HepG2 (cell line): ENCODE measurements at regions not wholly inside any gene's neighbourhood (a gene's known extent, or its start where the extent isn't known, plus 50 kb on each side); places are given as distances from the start of the nearest gene placed in this dataset.

ENCODE experiments used
- ATF2 ChIP-seq: sonication (generic); formaldehyde crosslinking; IDR thresholded peaks from 2 replicates; pipeline ENCODE4 v1.4.0; 2020; ENCODE audit warnings: missing genetic modification reagents
- BCL6 ChIP-seq: IDR thresholded peaks from 2 replicates; pipeline ENCODE4 v1.6.1; 2016; ENCODE audit warnings: missing genetic modification reagents, missing compliant biosample characterization
- CCDC6 ChIP-seq: sonication (generic); formaldehyde crosslinking; IDR thresholded peaks from 2 replicates; pipeline ENCODE4 v1.8.1; 2022; ENCODE audit warnings: mild to moderate bottlenecking, missing genetic modification reagents, moderate library complexity
- ELF1 ChIP-seq: sonication (generic); formaldehyde crosslinking; IDR thresholded peaks from 2 replicates; pipeline ENCODE4 v1.4.0; 2020; ENCODE audit warnings: missing genetic modification reagents
- GLI4 ChIP-seq: sonication (generic); formaldehyde crosslinking; IDR thresholded peaks from 2 replicates; pipeline ENCODE4 v1.5.1; 2020; ENCODE audit warnings: missing genetic modification reagents, mild to moderate bottlenecking, moderate library complexity, borderline replicate concordance
- HNF4G ChIP-seq, 2 experiments: sonication (generic) in 1 of 2; formaldehyde crosslinking in 1 of 2; IDR thresholded peaks; 2 replicates each; pipeline versions ENCODE4 v1.4.0 to v1.6.1; 2011 to 2020; ENCODE audit warnings: borderline replicate concordance in 2 of 2, low read depth in 2 of 2, mild to moderate bottlenecking in 2 of 2, low read length in 1 of 2, missing genetic modification reagents in 1 of 2, moderate library complexity in 1 of 2
- HOXA7 ChIP-seq: sonication (generic); formaldehyde crosslinking; IDR thresholded peaks from 2 replicates; pipeline ENCODE4 v1.8.1; 2022; ENCODE audit warnings: mild to moderate bottlenecking, missing genetic modification reagents, moderate library complexity
- IKZF4 ChIP-seq: sonication (generic); formaldehyde crosslinking; IDR thresholded peaks from 2 replicates; pipeline ENCODE4 v1.5.1; 2020; ENCODE audit warnings: borderline replicate concordance, mild to moderate bottlenecking, low read depth, missing genetic modification reagents; ENCODE audit errors: not compliant biosample characterization
- ISL2 ChIP-seq: sonication (generic); formaldehyde crosslinking; IDR thresholded peaks from 2 replicates; pipeline ENCODE4 v1.5.0; 2020; ENCODE audit warnings: missing genetic modification reagents
- KLF16 ChIP-seq, 2 experiments: sonication (generic) in 1 of 2; formaldehyde crosslinking in 1 of 2; IDR thresholded peaks; 2 replicates each; pipeline versions ENCODE4 v1.6.1 to v1.8.0; 2016 to 2023; ENCODE audit warnings: missing genetic modification reagents in 2 of 2, missing compliant biosample characterization in 1 of 2
- NCOR1 ChIP-seq: fragments of 200-600 bp; sonication (generic); IDR thresholded peaks from 2 replicates; pipeline ENCODE4 v1.7.0; 2017; ENCODE audit warnings: antibody characterized with exemption, low read length, borderline replicate concordance
- NFIB ChIP-seq: sonication (generic); formaldehyde crosslinking; IDR thresholded peaks from 2 replicates; pipeline ENCODE4 v1.9.0; 2021; ENCODE audit warnings: missing genetic modification reagents, mild to moderate bottlenecking, borderline replicate concordance
- RXRB ChIP-seq: IDR thresholded peaks from 2 replicates; pipeline ENCODE4 v1.6.1; 2016; ENCODE audit warnings: borderline replicate concordance, missing genetic modification reagents, missing compliant biosample characterization
- SOX5 ChIP-seq: IDR thresholded peaks from 2 replicates; pipeline ENCODE4 v1.6.1; 2016; ENCODE audit warnings: borderline replicate concordance
- SOX6 ChIP-seq, 2 experiments: fragments of 450-650 bp in 1 of 2; sonication (generic) in 1 of 2; formaldehyde crosslinking in 1 of 2; IDR thresholded peaks; 2 replicates each; pipeline versions ENCODE4 v1.4.0 to v1.6.1; 2017 to 2020; ENCODE audit warnings: antibody characterized with exemption in 1 of 2, mild to moderate bottlenecking in 1 of 2, missing genetic modification reagents in 1 of 2
- STAT5B ChIP-seq: sonication (generic); formaldehyde crosslinking; IDR thresholded peaks from 2 replicates; pipeline ENCODE4 v1.4.0; 2020; ENCODE audit warnings: missing genetic modification reagents
- TBX3 ChIP-seq: fragments of 450-650 bp; IDR thresholded peaks from 2 replicates; pipeline ENCODE4 v1.6.1; 2017; ENCODE audit warnings: antibody characterized with exemption, mild to moderate bottlenecking, inconsistent platforms, borderline replicate concordance
- TCF7 ChIP-seq: sonication (generic); IDR thresholded peaks from 2 replicates; pipeline ENCODE4 v1.6.1; 2016; ENCODE audit warnings: antibody characterized with exemption, low read depth
- ZNF670 ChIP-seq: sonication (generic); formaldehyde crosslinking; IDR thresholded peaks from 2 replicates; pipeline ENCODE4 v1.8.0; 2022; ENCODE audit warnings: mild to moderate bottlenecking, missing genetic modification reagents, borderline replicate concordance
- TF ChIP-seq, protein P1 (sequence below): sonication (generic); formaldehyde crosslinking; IDR thresholded peaks from 2 replicates; pipeline ENCODE4 v1.4.0; 2020; ENCODE audit warnings: missing genetic modification reagents
- TF ChIP-seq, protein P2 (sequence below): sonication (generic); formaldehyde crosslinking; IDR thresholded peaks from 2 replicates; pipeline ENCODE4 v1.4.0; 2020; ENCODE audit warnings: mild to moderate bottlenecking, missing genetic modification reagents, borderline replicate concordance

DNA sequence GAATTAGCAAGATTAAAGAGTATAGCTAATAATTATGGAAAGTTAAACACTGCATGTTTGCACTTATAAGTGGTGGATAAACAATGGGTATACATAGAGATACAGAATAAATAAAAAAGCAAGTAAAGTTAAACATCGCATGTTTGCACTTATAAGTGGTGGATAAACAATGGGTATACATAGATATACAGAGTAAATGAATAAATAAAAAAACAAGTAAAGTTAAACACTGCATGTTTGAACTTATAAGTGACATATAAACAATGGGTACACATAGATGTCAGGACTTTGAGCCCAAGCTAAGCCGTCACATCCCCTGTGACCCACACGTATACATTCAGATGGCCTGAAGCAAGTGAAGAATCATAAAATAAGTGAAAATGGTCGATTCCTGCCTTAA is 1533.3 kb upstream of the SPRY2 start (continued):
- TF ChIP-seq, protein P1, sequence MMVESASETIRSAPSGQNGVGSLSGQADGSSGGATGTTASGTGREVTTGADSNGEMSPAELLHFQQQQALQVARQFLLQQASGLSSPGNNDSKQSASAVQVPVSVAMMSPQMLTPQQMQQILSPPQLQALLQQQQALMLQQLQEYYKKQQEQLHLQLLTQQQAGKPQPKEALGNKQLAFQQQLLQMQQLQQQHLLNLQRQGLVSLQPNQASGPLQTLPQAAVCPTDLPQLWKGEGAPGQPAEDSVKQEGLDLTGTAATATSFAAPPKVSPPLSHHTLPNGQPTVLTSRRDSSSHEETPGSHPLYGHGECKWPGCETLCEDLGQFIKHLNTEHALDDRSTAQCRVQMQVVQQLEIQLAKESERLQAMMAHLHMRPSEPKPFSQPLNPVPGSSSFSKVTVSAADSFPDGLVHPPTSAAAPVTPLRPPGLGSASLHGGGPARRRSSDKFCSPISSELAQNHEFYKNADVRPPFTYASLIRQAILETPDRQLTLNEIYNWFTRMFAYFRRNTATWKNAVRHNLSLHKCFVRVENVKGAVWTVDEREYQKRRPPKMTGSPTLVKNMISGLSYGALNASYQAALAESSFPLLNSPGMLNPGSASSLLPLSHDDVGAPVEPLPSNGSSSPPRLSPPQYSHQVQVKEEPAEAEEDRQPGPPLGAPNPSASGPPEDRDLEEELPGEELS (CRISPR knock-in tag) = peak; percentile 88
- TF ChIP-seq ISL2 (peak; percentile 90), NCOR1 (peak; percentile 90), RXRB (0 out of 2 replicates have a peak, but pooled peaks have one; percentile 36), ATF2 (CRISPR knock-in tag) (0 out of 2 replicates have a peak, but pooled peaks have one; percentile 31), HNF4G (IDR thresholded peaks at IDR 0.05; ENCODE audit: borderline replicate concordance, low read depth, low read length) (peak; percentile 34; the same call in 1 of the 2 replicates), HNF4G (CRISPR knock-in tag; IDR thresholded peaks at IDR 0.05; ENCODE audit: borderline replicate concordance, low read depth) (no peak), CCDC6 (CRISPR knock-in tag) (no peak), KLF16 (CRISPR knock-in tag; IDR thresholded peaks at IDR 0.05) (0 out of 4 replicates have a peak, but pooled peaks of 1 of the 2 experiments have one; percentile 27), TBX3 (peak; percentile 100), IKZF4 (CRISPR knock-in tag) (no peak), STAT5B (CRISPR knock-in tag) (0 out of 2 replicates have a peak, but pooled peaks have one; percentile 47), GLI4 (CRISPR knock-in tag) (no peak), NFIB (no peak), SOX5 (peak; percentile 66; the same call in 1 of the 2 replicates), BCL6 (CRISPR knock-in tag) (peak; percentile 88), TCF7 (peak; percentile 85; the same call in 1 of the 2 replicates), ELF1 (no peak), ZNF670 (CRISPR knock-in tag) (0 out of 2 replicates have a peak, but pooled peaks have one; percentile 44), HOXA7 (CRISPR knock-in tag) (no peak), SOX6 (IDR thresholded peaks at IDR 0.05) (no peak), SOX6 (CRISPR knock-in tag; IDR thresholded peaks at IDR 0.05) (peak; percentile 52; the same call in 1 of the 2 replicates)
- TF ChIP-seq, protein P2, sequence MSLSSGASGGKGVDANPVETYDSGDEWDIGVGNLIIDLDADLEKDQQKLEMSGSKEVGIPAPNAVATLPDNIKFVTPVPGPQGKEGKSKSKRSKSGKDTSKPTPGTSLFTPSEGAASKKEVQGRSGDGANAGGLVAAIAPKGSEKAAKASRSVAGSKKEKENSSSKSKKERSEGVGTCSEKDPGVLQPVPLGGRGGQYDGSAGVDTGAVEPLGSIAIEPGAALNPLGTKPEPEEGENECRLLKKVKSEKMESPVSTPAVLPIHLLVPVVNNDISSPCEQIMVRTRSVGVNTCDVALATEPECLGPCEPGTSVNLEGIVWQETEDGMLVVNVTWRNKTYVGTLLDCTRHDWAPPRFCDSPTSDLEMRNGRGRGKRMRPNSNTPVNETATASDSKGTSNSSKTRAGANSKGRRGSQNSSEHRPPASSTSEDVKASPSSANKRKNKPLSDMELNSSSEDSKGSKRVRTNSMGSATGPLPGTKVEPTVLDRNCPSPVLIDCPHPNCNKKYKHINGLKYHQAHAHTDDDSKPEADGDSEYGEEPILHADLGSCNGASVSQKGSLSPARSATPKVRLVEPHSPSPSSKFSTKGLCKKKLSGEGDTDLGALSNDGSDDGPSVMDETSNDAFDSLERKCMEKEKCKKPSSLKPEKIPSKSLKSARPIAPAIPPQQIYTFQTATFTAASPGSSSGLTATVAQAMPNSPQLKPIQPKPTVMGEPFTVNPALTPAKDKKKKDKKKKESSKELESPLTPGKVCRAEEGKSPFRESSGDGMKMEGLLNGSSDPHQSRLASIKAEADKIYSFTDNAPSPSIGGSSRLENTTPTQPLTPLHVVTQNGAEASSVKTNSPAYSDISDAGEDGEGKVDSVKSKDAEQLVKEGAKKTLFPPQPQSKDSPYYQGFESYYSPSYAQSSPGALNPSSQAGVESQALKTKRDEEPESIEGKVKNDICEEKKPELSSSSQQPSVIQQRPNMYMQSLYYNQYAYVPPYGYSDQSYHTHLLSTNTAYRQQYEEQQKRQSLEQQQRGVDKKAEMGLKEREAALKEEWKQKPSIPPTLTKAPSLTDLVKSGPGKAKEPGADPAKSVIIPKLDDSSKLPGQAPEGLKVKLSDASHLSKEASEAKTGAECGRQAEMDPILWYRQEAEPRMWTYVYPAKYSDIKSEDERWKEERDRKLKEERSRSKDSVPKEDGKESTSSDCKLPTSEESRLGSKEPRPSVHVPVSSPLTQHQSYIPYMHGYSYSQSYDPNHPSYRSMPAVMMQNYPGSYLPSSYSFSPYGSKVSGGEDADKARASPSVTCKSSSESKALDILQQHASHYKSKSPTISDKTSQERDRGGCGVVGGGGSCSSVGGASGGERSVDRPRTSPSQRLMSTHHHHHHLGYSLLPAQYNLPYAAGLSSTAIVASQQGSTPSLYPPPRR (CRISPR knock-in tag) = peak; percentile 99
